ENCODE measurements at regions not wholly inside any gene's neighbourhood (a gene's known extent, or its start where the extent isn't known, plus 50 kb on each side); places are given as distances from the start of the nearest gene placed in this dataset.

GRCh38 chr2:82278416-82278815, 1973.9 kb upstream of the LRRTM1 start:
- no peak for TF ChIP-seq ZNF274 (IDR thresholded peaks at IDR 0.05; ENCODE audit: low read depth, low read length)
- TF ChIP-seq YY1 (IDR thresholded peaks at IDR 0.05; ENCODE audit: insufficient read depth, insufficient read length), result no peak
- TF ChIP-seq SUZ12 (IDR thresholded peaks at IDR 0.05; ENCODE audit: extremely low read depth, insufficient read depth, insufficient read length), result no peak
- H3K4me1 ChIP-seq (ENCODE audit: insufficient read depth, insufficient read length), result no peaks in the 10 kb centered on the region
- H3K36me3 ChIP-seq (ENCODE audit: insufficient read depth, insufficient read length, low read length), result no peaks in the 10 kb centered on the region
- H3K9me3 ChIP-seq (ENCODE audit: insufficient read depth, low read length), result no peaks in the 10 kb centered on the region
- no peaks in the 10 kb centered on the region for H3K27me3 ChIP-seq (ENCODE audit: insufficient read depth, insufficient read length)
- H3K4me3 ChIP-seq (ENCODE audit: insufficient read length, low read depth), result no peak overlapping the region
- no peak overlapping the region for H3K9ac ChIP-seq (ENCODE audit: insufficient read length, low read depth)
- no peak for DNase-seq (ENCODE audit: low read depth, low spot score)

- Histone ChIP-seq H3K9me3 (ENCODE audit: insufficient read depth, low read length) (no peaks in the 10 kb centered on the region), H3K4me1 (ENCODE audit: insufficient read depth, insufficient read length) (no peaks in the 10 kb centered on the region), H3K4me3 (ENCODE audit: insufficient read length, low read depth) (no peak overlapping the region), H3K27me3 (ENCODE audit: insufficient read depth, insufficient read length) (no peaks in the 10 kb centered on the region), H3K9ac (ENCODE audit: insufficient read length, low read depth) (no peak overlapping the region), H3K36me3 (ENCODE audit: insufficient read depth, insufficient read length, low read length) (no peaks in the 10 kb centered on the region)
- DNase-seq (ENCODE audit: low read depth, low spot score), result no peak
- TF ChIP-seq SUZ12 (IDR thresholded peaks at IDR 0.05; ENCODE audit: extremely low read depth, insufficient read depth, insufficient read length), result no peak
- no peak for TF ChIP-seq ZNF274 (IDR thresholded peaks at IDR 0.05; ENCODE audit: low read depth, low read length)
- no peak for TF ChIP-seq YY1 (IDR thresholded peaks at IDR 0.05; ENCODE audit: insufficient read depth, insufficient read length)
Observed at GRCh38 chr2:82275599-82275998, 1971.0 kb upstream of the LRRTM1 start.

- no peaks in the 10 kb centered on the region for H3K9me3 ChIP-seq (ENCODE audit: insufficient read depth, low read length)
- TF ChIP-seq YY1 (IDR thresholded peaks at IDR 0.05; ENCODE audit: insufficient read depth, insufficient read length) (no peak), ZNF274 (IDR thresholded peaks at IDR 0.05; ENCODE audit: low read depth, low read length) (no peak), SUZ12 (IDR thresholded peaks at IDR 0.05; ENCODE audit: extremely low read depth, insufficient read depth, insufficient read length) (no peak)
- no peak overlapping the region for H3K9ac ChIP-seq (ENCODE audit: insufficient read length, low read depth)
Observed at GRCh38 chr2:82268446-82268845, 1963.9 kb upstream of the LRRTM1 start.

GRCh38 chr2:82260521-82260920, 1956.0 kb upstream of the LRRTM1 start:
- Histone ChIP-seq H3K4me1 (ENCODE audit: insufficient read depth, insufficient read length) (no peaks in the 10 kb centered on the region), H3K9ac (ENCODE audit: insufficient read length, low read depth) (no peak overlapping the region), H3K27me3 (ENCODE audit: insufficient read depth, insufficient read length) (no peaks in the 10 kb centered on the region), H3K4me3 (ENCODE audit: insufficient read length, low read depth) (no peak overlapping the region), H3K36me3 (ENCODE audit: insufficient read depth, insufficient read length, low read length) (no peaks in the 10 kb centered on the region), H3K9me3 (ENCODE audit: insufficient read depth, low read length) (no peaks in the 10 kb centered on the region)
- no peak for DNase-seq (ENCODE audit: low read depth, low spot score)
- TF ChIP-seq YY1 (IDR thresholded peaks at IDR 0.05; ENCODE audit: insufficient read depth, insufficient read length) (no peak), ZNF274 (IDR thresholded peaks at IDR 0.05; ENCODE audit: low read depth, low read length) (no peak), SUZ12 (IDR thresholded peaks at IDR 0.05; ENCODE audit: extremely low read depth, insufficient read depth, insufficient read length) (no peak)

More at GRCh38 chr2:82268446-82268845, 1963.9 kb upstream of the LRRTM1 start:
- Histone ChIP-seq H3K27me3 (ENCODE audit: insufficient read depth, insufficient read length) (no peaks in the 10 kb centered on the region), H3K4me3 (ENCODE audit: insufficient read length, low read depth) (no peak overlapping the region), H3K4me1 (ENCODE audit: insufficient read depth, insufficient read length) (no peaks in the 10 kb centered on the region), H3K36me3 (ENCODE audit: insufficient read depth, insufficient read length, low read length) (no peaks in the 10 kb centered on the region)
- DNase-seq (ENCODE audit: low read depth, low spot score), result no peak

- H3K4me1 ChIP-seq (ENCODE audit: insufficient read depth, insufficient read length), result no peaks in the 10 kb centered on the region
- DNase-seq (ENCODE audit: low read depth, low spot score), result no peak
- no peak overlapping the region for H3K9ac ChIP-seq (ENCODE audit: insufficient read length, low read depth)
- H3K4me3 ChIP-seq (ENCODE audit: insufficient read length, low read depth), result no peak overlapping the region
- no peaks in the 10 kb centered on the region for H3K27me3 ChIP-seq (ENCODE audit: insufficient read depth, insufficient read length)
- no peaks in the 10 kb centered on the region for H3K36me3 ChIP-seq (ENCODE audit: insufficient read depth, insufficient read length, low read length)
- no peaks in the 10 kb centered on the region for H3K9me3 ChIP-seq (ENCODE audit: insufficient read depth, low read length)
- TF ChIP-seq ZNF274 (IDR thresholded peaks at IDR 0.05; ENCODE audit: low read depth, low read length) (no peak), YY1 (IDR thresholded peaks at IDR 0.05; ENCODE audit: insufficient read depth, insufficient read length) (no peak)
Observed at GRCh38 chr2:82259551-82259950, 1955.0 kb upstream of the LRRTM1 start.

GRCh38 chr2:82257796-82258555, 1953.4 kb upstream of the LRRTM1 start:
- Histone ChIP-seq H3K4me3 (ENCODE audit: insufficient read length, low read depth) (no peak overlapping the region), H3K36me3 (ENCODE audit: insufficient read depth, insufficient read length, low read length) (no peaks in the 10 kb centered on the region), H3K4me1 (ENCODE audit: insufficient read depth, insufficient read length) (no peaks in the 10 kb centered on the region), H3K9me3 (ENCODE audit: insufficient read depth, low read length) (no peaks in the 10 kb centered on the region), H3K9ac (ENCODE audit: insufficient read length, low read depth) (no peak overlapping the region), H3K27me3 (ENCODE audit: insufficient read depth, insufficient read length) (no peaks in the 10 kb centered on the region)
- DNase-seq (ENCODE audit: low read depth, low spot score), result no peak
- TF ChIP-seq SUZ12 (IDR thresholded peaks at IDR 0.05; ENCODE audit: extremely low read depth, insufficient read depth, insufficient read length) (no peak), YY1 (IDR thresholded peaks at IDR 0.05; ENCODE audit: insufficient read depth, insufficient read length) (no peak), ZNF274 (IDR thresholded peaks at IDR 0.05; ENCODE audit: low read depth, low read length) (no peak)

- TF ChIP-seq SUZ12 (IDR thresholded peaks at IDR 0.05; ENCODE audit: extremely low read depth, insufficient read depth, insufficient read length) (no peak), ZNF274 (IDR thresholded peaks at IDR 0.05; ENCODE audit: low read depth, low read length) (no peak), YY1 (IDR thresholded peaks at IDR 0.05; ENCODE audit: insufficient read depth, insufficient read length) (no peak)
- Histone ChIP-seq H3K27me3 (ENCODE audit: insufficient read depth, insufficient read length) (no peaks in the 10 kb centered on the region), H3K9ac (ENCODE audit: insufficient read length, low read depth) (no peak overlapping the region), H3K9me3 (ENCODE audit: insufficient read depth, low read length) (no peaks in the 10 kb centered on the region), H3K4me3 (ENCODE audit: insufficient read length, low read depth) (no peak overlapping the region), H3K4me1 (ENCODE audit: insufficient read depth, insufficient read length) (no peaks in the 10 kb centered on the region), H3K36me3 (ENCODE audit: insufficient read depth, insufficient read length, low read length) (no peaks in the 10 kb centered on the region)
- DNase-seq (ENCODE audit: low read depth, low spot score), result no peak
Observed at GRCh38 chr2:82256983-82257632, 1952.6 kb upstream of the LRRTM1 start.

Data from NT2/D1 (cell line).